SU-DHL-6 (cell line): ENCODE measurements at regions not wholly inside any gene's neighbourhood (a gene's known extent, or its start where the extent isn't known, plus 50 kb on each side); places are given as distances from the start of the nearest gene placed in this dataset.

Experiments used
- CTCF ChIP-seq: fragments of 200-600 bp; sonication (generic); IDR thresholded peaks from one replicate; pipeline ENCODE4 v1.5.1; 2017; ENCODE audit warnings: antibody characterized with exemption, mild to moderate bottlenecking, low read length, moderate library complexity; ENCODE audit not compliant: insufficient read depth, poor library complexity, severe bottlenecking
- EZH2phosphoT487 ChIP-seq: fragments of 200-600 bp; sonication (generic), shearing (Covaris generic); conservative IDR thresholded peaks from 2 replicates; pipeline ENCODE4 v1.6.1; 2018; ENCODE audit warnings: mild to moderate bottlenecking, antibody characterized with exemption, low read length, moderate library complexity, mixed read lengths

DNA sequence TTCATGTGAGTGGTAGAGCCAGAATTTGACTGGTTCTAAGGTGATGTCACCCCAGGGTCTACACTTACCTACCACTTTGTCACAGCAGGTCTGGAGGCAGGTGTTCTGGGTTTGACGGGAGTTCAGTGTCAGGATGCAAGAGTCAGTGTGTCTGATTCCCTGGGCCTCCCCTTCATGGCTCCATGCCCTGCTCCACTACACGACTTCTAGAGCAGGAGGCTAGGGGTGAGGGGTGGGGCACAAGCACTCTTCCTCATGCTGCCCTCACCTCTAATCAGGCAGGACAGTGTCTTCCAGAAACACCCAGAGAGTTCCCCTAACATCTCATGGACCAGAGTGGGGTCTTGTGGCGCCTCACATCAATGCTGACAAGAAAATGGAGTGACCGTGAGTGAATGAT lies 118.2 kb downstream of the CDC5L start:
- TF ChIP-seq CTCF, result no peak
- no peak for TF ChIP-seq EZH2phosphoT487
